ENCODE measurements at regions not wholly inside any gene's neighbourhood (a gene's known extent, or its start where the extent isn't known, plus 50 kb on each side); places are given as distances from the start of the nearest gene placed in this dataset.
A peak's percentile ranks its signal among the peaks of the same experiment; 100 is the strongest.
"Not testable (repeated sequence)": the region's sequence is repeated elsewhere in the genome, so short reads cannot be mapped to it uniquely, and the experiment has no call there.

DNA sequence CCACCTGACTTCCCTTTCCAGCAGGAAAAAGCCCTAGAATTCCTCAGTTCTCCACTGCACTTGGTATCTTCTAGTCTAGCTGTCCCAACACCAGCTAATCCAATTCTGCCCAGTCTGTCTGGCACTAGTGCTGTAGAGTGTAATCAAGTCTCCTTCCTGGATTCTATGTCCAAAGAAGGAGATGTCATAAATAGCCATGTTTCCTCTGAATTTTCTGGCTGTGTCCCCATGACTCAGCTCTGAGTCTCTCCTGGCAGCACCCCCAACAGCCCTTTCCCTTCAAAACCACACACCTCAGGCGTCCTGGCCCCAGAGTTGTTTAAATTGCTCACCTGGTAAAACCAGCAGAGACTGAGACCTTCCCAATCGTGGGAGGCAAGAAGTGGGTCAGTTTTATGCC, 197.2 kb downstream of the GRXCR1 start:
- DNase-seq (ENCODE audit: low read depth), result peak; percentile 0

- DNase-seq (ENCODE audit: low read depth), result no peak
Observed at GRCh38 chr4:43103048-43103447, 210.5 kb downstream of the GRXCR1 start.

GRCh38 chr4:43112139-43112538, 219.6 kb downstream of the GRXCR1 start:
- no peak for DNase-seq (ENCODE audit: low read depth)

DNA sequence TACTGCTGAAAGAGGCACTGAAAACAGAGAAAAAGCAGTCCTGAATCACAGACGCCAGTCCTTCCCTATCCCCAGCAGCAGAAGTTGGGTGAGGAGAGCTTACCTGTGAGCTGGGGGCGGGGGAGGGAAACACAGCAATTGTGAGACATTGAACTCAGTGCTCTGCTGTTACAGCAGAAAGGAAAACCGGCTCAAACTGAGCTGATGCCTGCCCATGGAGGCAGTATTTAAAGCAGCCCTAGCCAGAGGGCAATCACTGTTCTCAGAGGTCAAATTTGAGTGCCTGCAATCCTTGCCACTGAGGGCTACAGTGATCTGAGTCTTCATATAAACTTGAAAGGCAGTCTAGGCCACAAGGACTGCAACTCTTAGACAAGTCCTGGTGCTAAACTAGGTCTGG, 220.7 kb downstream of the GRXCR1 start:
- no peak for DNase-seq (ENCODE audit: low read depth)

- no peak for DNase-seq (ENCODE audit: low read depth)
Observed at GRCh38 chr4:43126595-43126994, 234.1 kb downstream of the GRXCR1 start.

DNA sequence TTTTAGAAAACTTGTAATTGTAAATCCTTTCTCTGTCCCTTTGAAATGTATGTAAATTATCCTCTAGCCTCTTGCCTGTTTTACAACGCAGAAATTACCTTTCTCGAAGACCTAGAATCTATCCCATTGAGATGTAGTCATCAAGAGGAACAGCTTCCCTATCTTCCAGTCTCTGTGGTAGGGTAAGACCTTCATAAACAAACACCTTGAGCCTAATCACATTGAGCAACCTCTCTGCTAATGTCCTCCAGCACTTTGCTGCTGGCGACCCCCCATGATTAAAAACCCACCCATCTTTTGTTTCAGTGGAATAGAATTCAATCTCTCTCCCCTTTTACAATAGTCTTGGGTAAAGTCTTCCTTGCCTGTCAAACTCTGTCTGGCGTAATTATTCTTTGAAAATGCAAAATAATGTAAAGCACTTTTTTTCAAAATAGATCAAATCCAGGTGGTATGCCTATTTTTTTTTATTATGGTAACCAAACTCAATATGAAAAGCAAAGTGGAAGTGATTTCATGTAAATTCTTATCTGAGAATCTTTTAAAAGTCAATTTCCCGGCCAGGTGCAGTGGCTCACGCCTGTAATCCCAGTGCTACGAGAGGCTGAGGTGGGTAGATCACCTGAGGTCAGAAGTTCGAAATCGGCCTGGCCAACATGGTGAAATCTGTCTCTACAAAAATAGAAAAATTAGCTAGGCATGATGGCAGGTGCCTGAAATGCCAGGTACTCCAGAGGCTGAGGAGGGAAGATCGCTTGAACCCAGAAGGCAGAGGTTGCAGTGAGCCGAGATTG, 237.9 kb downstream of the GRXCR1 start:
- DNase-seq (ENCODE audit: low read depth), result no peak

- DNase-seq (ENCODE audit: low read depth), result peak; percentile 63
Observed at GRCh38 chr4:43132010-43132582, 239.6 kb downstream of the GRXCR1 start.

GRCh38 chr4:43133566-43133965, 241.1 kb downstream of the GRXCR1 start:
- no peak for DNase-seq (ENCODE audit: low read depth)

- DNase-seq (ENCODE audit: low read depth), result no peak
Observed at GRCh38 chr4:43136752-43137151, 244.2 kb downstream of the GRXCR1 start.

DNA sequence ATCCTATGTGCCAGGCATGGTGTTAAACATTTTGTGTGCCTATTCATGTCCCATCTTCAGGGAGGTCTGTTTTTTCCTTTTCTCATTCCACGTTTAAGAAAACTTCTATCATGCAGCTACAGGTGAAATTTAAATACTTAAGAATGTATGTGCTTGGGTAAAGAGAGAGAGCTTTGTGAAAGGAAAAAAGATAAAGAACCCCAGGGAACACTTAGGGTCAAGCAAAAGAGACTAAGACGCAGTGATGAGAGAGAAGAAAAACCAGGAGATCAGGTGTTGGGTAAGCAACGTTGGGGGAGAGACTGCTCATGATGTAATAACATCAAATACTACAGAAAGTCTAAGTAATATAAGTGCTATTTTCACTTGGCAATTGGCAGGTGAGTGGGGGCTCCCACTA, 253.7 kb downstream of the GRXCR1 start:
- DNase-seq (ENCODE audit: low read depth), result no peak

GRCh38 chr4:43148481-43148880, 256.0 kb downstream of the GRXCR1 start:
- no peak for DNase-seq (ENCODE audit: low read depth)

GRCh38 chr4:43163101-43163792, 270.7 kb downstream of the GRXCR1 start:
- no peak for DNase-seq (ENCODE audit: low read depth)

GRCh38 chr4:43189741-43190140, 297.2 kb downstream of the GRXCR1 start:
- DNase-seq (ENCODE audit: low read depth), result no peak

GRCh38 chr4:43212576-43212975, 320.1 kb downstream of the GRXCR1 start:
- DNase-seq (ENCODE audit: low read depth), result not testable (repeated sequence)

GRCh38 chr4:43223820-43224219, 331.3 kb downstream of the GRXCR1 start:
- DNase-seq (ENCODE audit: low read depth), result no peak

GRCh38 chr4:43224559-43224958, 332.0 kb downstream of the GRXCR1 start:
- DNase-seq (ENCODE audit: low read depth), result no peak

- DNase-seq (ENCODE audit: low read depth), result no peak
Observed at GRCh38 chr4:43233321-43233720, 340.8 kb downstream of the GRXCR1 start.

DNA sequence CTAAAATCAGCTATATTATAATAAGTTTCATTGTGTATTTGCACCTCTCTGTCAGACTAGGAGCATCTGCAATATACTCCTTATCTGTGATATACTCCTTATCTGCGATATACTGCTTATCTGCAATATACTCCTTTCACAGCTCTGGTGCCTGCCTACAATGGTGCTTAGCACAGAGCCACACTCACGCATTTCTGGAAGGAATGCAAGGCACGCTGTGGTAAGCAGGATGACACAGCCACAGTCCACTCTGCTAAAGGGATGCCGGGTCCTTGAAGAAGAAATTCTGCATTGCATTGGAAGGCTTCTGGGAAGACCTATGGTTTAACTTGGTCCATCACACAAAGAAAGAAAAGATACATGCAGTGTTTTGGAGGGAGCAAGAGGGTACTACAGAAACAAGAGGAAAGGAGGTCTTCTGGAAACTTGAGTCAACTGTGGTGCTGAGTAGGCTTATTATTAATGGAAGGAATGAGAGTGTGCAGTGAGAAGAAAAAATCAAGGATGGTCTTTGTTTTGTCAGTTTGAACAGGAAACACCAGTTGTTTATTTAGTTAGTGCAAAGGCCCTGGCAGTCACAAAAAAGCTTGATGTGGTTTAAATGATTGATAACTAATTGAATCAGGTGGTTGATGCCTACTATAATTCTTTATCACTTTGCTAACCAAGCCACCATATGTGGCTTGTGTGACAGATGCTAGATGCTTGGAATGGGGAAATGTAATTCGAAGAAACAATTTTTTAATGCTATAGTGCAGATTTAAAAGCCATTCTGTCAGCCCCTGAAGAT, 342.3 kb downstream of the GRXCR1 start:
- DNase-seq (ENCODE audit: low read depth), result no peak

DNA sequence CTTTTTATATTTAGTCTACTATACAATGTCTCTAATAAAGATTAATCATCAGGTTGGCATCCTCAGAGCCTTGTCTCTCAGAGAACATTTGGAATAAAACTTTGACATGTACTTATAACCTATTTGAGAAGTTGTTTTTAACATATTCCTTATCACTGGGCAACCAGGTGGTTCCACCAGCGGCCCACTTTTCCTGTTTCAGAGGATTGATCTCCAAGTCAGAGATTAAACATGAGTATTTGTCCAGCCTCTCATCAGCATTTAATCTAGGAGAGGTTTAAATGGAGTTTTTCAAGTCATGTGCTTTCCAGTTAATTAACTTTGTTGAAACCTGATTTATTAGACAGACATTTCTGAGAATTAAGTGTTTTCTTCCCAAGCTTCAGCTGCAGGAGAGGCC, 345.5 kb downstream of the GRXCR1 start:
- no peak for DNase-seq (ENCODE audit: low read depth)

- DNase-seq (ENCODE audit: low read depth), result no peak
Observed at GRCh38 chr4:43238585-43238984, 346.1 kb downstream of the GRXCR1 start.

DNA sequence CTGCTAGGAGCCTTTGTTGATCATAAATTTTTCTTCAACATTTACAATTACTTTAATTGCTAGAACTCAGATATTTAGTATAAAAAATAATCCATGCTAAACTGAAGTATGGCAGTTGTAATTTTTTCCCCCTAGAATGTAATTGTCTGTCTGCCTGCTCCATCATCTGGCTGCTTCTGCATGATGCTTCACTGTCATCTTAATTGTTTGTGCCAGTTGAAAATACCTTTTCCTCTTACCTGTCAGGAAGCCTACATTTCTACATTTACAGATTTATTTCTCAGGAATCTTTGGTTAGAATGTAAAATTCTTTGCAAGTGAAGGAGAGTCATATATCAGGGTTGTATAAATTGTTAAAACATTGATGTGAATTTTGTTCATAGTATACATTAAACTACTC, 348.6 kb downstream of the GRXCR1 start:
- DNase-seq (ENCODE audit: low read depth), result no peak

- DNase-seq (ENCODE audit: low read depth), result peak; percentile 59
Observed at GRCh38 chr4:43242606-43243005, 350.1 kb downstream of the GRXCR1 start.
